Esophagus muscularis mucosa (tissue), 4 donors: ENCODE measurements at regions not wholly inside any gene's neighbourhood (a gene's known extent, or its start where the extent isn't known, plus 50 kb on each side); places are given as distances from the start of the nearest gene placed in this dataset.

Experiments
- DNase-seq: peaks from one replicate; pipeline ENCODE4 v3.0.0-alpha.2; 2017; ENCODE audit errors: extremely low spot score
- H3K27ac ChIP-seq, 4 donors: fragments of 200-600 bp; sonication (generic); replicated peaks in 1 of 4; 1 replicate in 3 of 4; 2 replicates in 1 of 4; pipeline ENCODE4 v1.5.1; 2016 to 2019; ENCODE audit warnings: mild to moderate bottlenecking in 1 of 4
- H3K27me3 ChIP-seq, 4 donors: fragments of 200-600 bp; sonication (generic); one replicate each; pipeline versions ENCODE4 v1.5.1 to v1.6.0; 2016 to 2019
- H3K36me3 ChIP-seq, 4 donors: fragments of 200-600 bp; sonication (generic); one replicate each; pipeline ENCODE4 v1.5.1; 2016 to 2019
- H3K4me1 ChIP-seq, 4 donors: fragments of 200-600 bp; sonication (generic); one replicate each; pipeline ENCODE4 v1.5.1; 2016 to 2019
- H3K4me3 ChIP-seq, 4 donors: fragments of 200-600 bp; sonication (generic); 1 replicate in 2 of 4; 2 replicates in 2 of 4; pipeline ENCODE4 v1.5.1; 2016 to 2019; ENCODE audit warnings: mild to moderate bottlenecking in 4 of 4, moderate library complexity in 1 of 4
- H3K9me3 ChIP-seq, 4 donors: fragments of 200-600 bp; sonication (generic); 1 replicate in 3 of 4; 2 replicates in 1 of 4; pipeline ENCODE4 v1.5.1; 2016 to 2019
- CTCF ChIP-seq, 3 experiments: fragments of 200-600 bp in 2 of 3; fragments of 450-650 bp in 1 of 3; sonication (generic) in 2 of 3; IDR thresholded peaks; one replicate each; pipeline ENCODE4 v1.5.1; 2017 to 2019; ENCODE audit warnings: antibody characterized with exemption in 3 of 3, mild to moderate bottlenecking in 2 of 3, moderate library complexity in 1 of 3
- EP300 ChIP-seq: sonication (generic); formaldehyde crosslinking; IDR thresholded peaks from one replicate; pipeline ENCODE4 v1.6.1; 2017; ENCODE audit warnings: antibody characterized with exemption
- POLR2A ChIP-seq: fragments of 450-650 bp; IDR thresholded peaks from one replicate; pipeline ENCODE4 v1.6.1; 2017; ENCODE audit warnings: antibody characterized with exemption, moderate library complexity, mild to moderate bottlenecking, low read depth
- POLR2AphosphoS5 ChIP-seq, 2 donors: sonication (generic); formaldehyde crosslinking; IDR thresholded peaks; one replicate each; pipeline ENCODE4 v1.6.1; 2017; ENCODE audit warnings: antibody characterized with exemption in 2 of 2
- WGBS: methylation state at CpG from one replicate; pipeline ENCODE4 v1.1.5; 2018; 5-methylcytosine and 5-hydroxymethylcytosine counted together
- intact Hi-C: fragments of 100-400 bp; cut with DNase I; formaldehyde crosslinking; loops from one replicate; pipeline ENCODE4 v1.15.1; 2023

- Histone ChIP-seq H3K27me3 (no peaks in the 10 kb centered on the region), H3K4me3 (no peak overlapping the region), H3K4me1 (no peaks in the 10 kb centered on the region), H3K36me3 (no peaks in the 10 kb centered on the region), H3K9me3 (no peaks in the 10 kb centered on the region), H3K27ac (no peak overlapping the region)
- 62% methylated on average over 2 of the region's 2 CpGs for WGBS
- no peak for DNase-seq
- intact Hi-C loops = no loop called here
- TF ChIP-seq POLR2A (no peak), EP300 (no peak), CTCF (IDR thresholded peaks at IDR 0.05) (no peak), POLR2AphosphoS5 (IDR thresholded peaks at IDR 0.05) (no peak)
Observed at GRCh38 chr4:19236473-19236872, 1015.2 kb upstream of the SLIT2 start.

GRCh38 chr4:19230906-19231545 lies 1020.7 kb upstream of the SLIT2 start:
- Histone ChIP-seq H3K9me3 (no peaks in the 10 kb centered on the region), H3K4me3 (no peak overlapping the region), H3K36me3 (no peaks in the 10 kb centered on the region), H3K4me1 (no peaks in the 10 kb centered on the region), H3K27me3 (no peaks in the 10 kb centered on the region), H3K27ac (no peak overlapping the region)
- intact Hi-C loops = no loop called here
- TF ChIP-seq CTCF (IDR thresholded peaks at IDR 0.05) = no peak
- TF ChIP-seq POLR2AphosphoS5 (IDR thresholded peaks at IDR 0.05) = no peak
- no peak for TF ChIP-seq EP300
- TF ChIP-seq POLR2A = no peak
- no peak for DNase-seq
- WGBS = 55% methylated on average over 3 of the region's 3 CpGs

- Histone ChIP-seq H3K27ac (no peak overlapping the region), H3K27me3 (no peaks in the 10 kb centered on the region), H3K9me3 (no peaks in the 10 kb centered on the region), H3K36me3 (no peaks in the 10 kb centered on the region), H3K4me3 (no peak overlapping the region), H3K4me1 (no peaks in the 10 kb centered on the region)
- intact Hi-C loops = no loop called here
- no peak for DNase-seq
- WGBS = 57% methylated on average over 4 of the region's 4 CpGs
- TF ChIP-seq EP300 = no peak
- TF ChIP-seq POLR2AphosphoS5 (IDR thresholded peaks at IDR 0.05) = no peak
- no peak for TF ChIP-seq POLR2A
- TF ChIP-seq CTCF (IDR thresholded peaks at IDR 0.05) = no peak
Observed at GRCh38 chr4:19227701-19228100, 1024.0 kb upstream of the SLIT2 start.

- H3K9me3 ChIP-seq = no peaks in the 10 kb centered on the region
- intact Hi-C loops = loop anchor here (2.0 to 5.0 kb wide), 2 partner anchors 1024 to 1457 kb away; no protein-coding TSS in a partner anchor
Observed at GRCh38 chr4:19224820-19225219, 1026.9 kb upstream of the SLIT2 start.

More at GRCh38 chr4:19224820-19225219, 1026.9 kb upstream of the SLIT2 start:
- 15% methylated on average over 2 of the region's 2 CpGs for WGBS
- H3K27me3 ChIP-seq = no peaks in the 10 kb centered on the region
- TF ChIP-seq POLR2A (no peak), CTCF (IDR thresholded peaks at IDR 0.05) (peak; percentile 24 to 44 (median 42)), EP300 (no peak), POLR2AphosphoS5 (IDR thresholded peaks at IDR 0.05) (no peak)
- H3K27ac ChIP-seq = no peak overlapping the region
- DNase-seq = no peak
- no peaks in the 10 kb centered on the region for H3K4me1 ChIP-seq
- H3K4me3 ChIP-seq = no peak overlapping the region
- H3K36me3 ChIP-seq = no peaks in the 10 kb centered on the region
